Hematopoietic multipotent progenitor cell treated with erythropoietin and hydrocortisone succinate and interleukin-3 and kit ligand, for 4 days (in vitro differentiated cells): ENCODE measurements at regions not wholly inside any gene's neighbourhood (a gene's known extent, or its start where the extent isn't known, plus 50 kb on each side); places are given as distances from the start of the nearest gene placed in this dataset.
A peak's percentile ranks its signal among the peaks of the same experiment; 100 is the strongest.
"Not testable (repeated sequence)": the region's sequence is repeated elsewhere in the genome, so short reads cannot be mapped to it uniquely, and the experiment has no call there.

Source experiments
- DNase-seq: peaks from one replicate; pipeline ENCODE4 v3.0.0-alpha.2; 2015

DNA sequence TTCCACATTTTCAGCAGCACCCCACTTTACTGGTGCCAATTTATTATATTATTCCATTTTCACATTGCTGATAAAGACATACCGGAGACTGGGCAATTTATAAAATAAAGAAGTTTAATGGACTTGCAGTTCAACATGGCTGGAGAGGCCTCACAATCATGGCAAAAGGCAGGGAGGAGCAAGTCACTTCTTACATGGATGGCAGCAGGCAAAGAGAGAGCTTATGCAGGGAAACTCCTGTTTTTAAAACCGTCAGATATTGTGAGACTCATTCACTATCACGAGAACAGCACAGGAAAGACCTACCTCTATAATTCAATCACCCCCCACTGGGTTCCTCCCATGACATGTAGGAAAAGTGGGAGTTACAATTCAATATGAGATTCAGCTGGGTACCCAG is 641.8 kb upstream of the MEF2C start:
- no peak for DNase-seq

DNA sequence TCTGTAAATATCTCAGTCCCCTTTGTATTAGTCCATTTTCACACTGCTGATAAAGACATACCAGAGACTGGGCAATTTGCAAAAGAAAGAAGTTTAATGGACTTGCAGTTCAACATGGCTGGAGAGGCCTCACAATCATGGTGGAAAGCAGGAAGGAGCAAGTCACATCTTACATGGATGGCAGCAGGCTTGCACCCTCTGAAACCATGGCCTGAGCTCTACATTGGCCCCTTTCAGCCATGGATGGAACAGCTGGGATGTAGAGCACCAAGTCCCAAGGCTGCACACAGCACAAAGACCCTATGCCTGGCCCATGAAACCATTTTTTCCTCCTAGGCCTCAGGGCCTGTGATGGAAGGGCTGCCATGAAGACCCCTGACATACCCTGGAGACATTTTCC is 640.9 kb upstream of the MEF2C start:
- DNase-seq: not testable (repeated sequence)

DNA sequence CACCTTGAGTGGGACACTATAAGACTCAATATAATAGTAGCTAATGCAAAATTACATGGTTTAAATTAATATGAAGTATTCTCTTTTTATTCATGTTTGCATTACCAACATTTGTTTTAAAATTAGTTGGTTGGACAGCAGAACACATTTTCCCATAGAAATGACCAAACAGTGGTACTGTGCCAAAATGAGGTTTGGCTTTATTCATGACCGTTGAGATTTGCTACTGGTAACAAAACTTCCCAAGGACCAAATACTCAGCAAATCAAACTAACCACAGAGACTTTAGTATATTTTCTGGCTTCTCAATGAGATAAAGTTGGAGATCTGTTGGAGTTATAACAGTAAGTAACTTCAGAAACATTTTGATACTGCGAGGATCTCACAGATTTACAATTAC is 637.8 kb upstream of the MEF2C start:
- DNase-seq: no peak

DNA sequence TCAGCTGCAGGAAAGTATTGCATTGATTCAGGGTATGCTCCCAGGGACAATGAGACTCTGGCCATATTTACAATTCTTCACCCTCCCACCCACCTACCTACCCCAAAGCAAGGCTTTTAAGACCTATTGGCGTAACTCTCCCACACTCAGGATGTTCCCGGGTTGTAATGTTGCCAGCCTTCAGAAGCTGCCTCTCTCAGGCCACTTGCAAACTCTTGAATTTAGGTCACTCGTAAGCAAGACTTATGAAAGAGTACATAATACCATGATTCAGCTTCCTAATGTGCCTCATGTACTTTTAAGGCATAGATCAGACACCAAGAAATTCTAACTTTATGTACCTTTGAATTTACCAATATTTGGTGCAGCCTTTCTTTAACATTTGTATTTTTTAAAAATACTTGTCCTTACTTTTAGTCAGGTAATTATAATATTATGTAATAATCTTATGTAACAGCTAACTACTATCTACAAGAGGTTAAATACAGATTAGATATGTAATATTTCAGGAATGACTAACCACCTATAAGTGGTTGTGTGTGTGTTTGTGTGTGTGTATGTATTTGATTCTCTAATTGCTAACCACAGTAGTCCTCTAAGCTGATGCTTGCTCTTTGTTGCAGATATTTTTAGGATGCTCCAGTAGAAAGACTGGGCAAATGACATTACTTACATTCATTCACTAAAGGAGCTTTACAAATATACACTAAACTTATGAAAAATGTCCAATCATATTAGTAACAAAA is 630.5 kb upstream of the MEF2C start:
- DNase-seq: no peak

DNA sequence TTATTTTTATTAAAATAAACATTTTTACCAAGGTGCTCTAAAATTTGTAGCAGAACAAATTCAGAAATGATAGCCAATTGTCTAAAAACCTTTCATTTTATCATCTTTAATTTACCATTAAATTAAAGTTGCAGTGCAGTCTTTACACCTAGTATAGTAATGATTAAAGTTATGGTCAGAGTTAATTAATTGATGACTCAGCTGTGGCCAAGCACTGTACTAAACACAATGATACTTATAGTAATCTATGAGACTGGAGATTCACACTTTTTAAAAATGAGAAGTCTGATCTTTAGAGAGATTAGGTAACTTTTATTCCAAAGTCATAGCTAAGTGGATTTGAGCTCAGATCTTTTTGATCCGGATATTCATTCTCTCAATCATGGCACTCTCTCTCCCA is 621.1 kb upstream of the MEF2C start:
- DNase-seq: no peak

DNA sequence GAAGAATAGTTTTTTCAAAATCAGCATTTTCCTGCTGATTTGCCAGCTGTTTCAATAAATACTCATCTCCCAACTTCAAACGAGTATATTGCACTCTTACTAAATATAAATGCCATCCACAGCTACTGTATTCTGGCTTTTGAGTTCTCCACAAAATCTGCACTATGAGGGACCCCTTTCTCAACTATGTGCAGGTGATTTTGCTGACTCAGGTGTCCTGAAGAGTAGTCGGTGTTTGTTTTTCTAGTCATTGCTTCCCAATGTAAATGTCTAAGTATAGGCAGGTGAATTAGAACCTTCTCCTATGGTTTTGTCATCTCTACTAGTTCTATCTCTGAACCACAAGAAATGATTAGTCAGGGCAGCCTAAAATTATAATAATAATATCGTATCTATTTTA is 616.8 kb upstream of the MEF2C start:
- no peak for DNase-seq

DNA sequence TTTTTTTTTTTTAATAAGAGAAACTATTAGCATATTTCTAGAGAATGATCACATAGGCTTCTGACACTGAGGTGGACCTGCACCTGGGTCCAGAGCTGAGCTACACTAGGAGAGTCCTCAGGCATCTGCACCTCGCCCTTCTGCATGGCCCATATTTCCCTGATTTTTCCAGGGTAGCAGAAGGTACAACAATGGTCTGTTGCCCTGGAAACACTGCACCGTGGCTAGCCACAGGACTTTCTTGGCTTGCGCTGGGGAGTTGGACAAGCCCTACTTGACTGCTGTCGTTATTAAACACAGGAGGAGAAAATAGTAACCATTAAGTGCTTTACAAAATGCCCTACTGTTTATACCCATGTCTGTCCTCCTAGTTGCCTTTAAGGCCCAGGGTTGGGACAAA is 615.7 kb upstream of the MEF2C start:
- no peak for DNase-seq

DNA sequence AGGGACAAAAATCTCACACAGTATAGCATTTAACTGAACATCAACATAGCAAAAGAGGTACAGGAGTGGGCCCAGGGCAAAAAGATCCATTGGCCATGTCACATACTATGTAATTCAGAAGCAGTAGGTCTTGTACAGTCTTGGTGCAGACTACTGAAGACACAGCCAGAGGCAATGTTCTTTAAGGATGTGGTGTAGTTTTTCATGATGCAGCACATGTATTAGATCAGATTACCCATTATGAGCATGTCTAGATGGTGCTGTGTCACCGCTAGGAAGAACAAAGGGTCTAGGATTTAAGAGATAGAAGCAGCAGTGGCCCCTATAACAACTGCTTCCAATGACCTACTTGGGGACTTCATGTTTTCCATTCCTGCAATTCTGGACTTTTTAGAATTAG is 610.4 kb upstream of the MEF2C start:
- DNase-seq: no peak

DNA sequence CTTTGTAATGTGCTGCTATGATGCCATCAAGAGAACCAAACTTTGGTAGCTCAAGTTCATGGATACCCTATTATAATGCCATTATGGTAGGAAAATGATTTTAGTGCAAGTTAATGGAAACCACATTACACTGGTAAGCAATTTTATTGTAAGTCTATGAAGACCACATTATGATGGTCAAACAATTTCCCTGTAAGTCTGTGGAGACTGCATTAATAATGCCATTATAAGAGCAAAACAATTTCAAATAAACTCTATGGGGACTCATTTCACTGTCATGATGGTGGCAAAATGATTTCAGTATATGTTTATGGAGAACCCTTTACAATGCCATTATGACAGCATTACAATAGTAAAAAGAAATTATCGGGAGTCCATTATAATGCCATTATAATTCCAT is 602.0 kb upstream of the MEF2C start:
- DNase-seq: no peak

DNA sequence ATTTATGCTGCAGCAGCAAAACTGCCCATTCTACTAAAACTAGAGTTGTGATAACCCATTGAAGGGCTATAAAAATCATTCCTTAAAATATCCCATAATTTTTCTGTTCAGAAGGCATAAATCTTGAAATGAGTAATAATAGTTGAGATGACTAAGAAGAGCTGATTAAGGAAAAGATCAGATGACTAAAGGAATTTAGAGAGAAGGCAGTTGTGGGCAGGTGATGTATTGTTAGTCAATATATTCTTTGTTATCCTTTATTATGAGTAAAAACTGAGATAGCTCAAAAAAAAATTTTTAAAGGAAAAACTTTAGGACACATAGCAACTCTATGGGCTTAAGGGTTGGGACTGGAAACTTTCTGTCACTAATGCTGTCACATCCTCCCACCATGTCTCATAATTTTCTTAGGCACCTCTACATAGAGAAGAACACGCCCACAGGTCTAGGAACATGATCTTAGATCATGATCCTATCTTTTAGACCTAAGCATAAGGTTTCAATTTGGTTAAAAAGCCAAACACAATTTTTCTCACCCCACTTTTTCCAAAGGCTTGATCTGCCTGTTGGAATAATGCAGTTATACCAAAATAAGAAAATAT is 597.5 kb upstream of the MEF2C start:
- DNase-seq: no peak

DNA sequence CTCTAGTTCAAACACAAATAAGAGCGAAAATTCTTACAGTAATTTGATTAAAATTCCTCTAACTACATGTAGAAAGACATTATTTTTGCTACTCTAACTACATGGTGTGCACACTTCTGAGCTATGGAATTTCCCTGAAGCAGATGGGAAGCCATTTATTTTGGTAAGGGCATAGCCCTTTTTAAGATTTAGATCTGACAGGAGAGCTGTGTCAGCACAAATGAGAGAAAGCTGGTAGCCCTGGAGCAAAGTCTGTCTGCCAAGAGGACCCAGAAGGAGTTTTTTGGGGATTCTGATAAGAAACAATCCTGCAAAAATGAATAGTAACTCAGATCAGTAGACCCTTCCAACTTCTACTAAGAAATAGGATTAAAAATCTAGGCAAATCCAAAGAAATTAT is 595.9 kb upstream of the MEF2C start:
- no peak for DNase-seq

DNA sequence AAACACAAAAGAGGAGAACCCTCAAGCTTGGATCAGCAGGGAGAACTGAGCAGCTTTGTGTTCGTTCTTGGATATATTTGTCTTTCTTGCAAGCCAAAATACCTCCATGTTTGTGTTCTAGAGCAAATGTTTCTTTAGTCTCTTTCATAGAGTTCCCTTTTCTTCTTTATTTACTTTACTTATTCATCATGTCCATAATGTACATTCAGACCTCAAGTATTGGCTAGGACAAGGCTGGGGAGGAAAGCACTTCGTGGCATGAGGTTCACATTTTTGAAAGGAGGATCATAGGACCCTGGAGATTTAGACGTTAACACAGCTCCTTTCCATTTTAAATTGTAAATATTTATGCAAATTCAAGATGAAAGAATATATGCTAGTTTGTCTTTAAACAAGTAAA is 590.2 kb upstream of the MEF2C start:
- no peak for DNase-seq

DNA sequence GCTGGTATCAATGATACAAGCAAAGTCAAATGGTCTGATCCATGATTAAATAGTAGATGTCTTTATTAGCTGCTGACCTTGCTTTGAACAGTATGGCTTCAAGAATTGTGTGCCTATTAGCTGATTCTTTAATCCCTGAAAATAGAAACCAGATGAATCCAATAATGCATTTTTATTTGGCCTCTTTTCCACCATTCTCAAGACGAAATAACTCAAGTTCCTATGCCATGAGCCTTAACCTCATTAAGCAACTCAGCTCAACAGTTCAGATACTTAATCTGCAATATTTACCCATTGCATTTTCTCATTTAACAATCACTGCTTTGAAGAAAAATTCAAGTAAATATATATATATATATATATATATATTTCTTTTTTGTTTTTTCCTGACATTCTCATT is 588.6 kb upstream of the MEF2C start:
- DNase-seq: no peak

DNA sequence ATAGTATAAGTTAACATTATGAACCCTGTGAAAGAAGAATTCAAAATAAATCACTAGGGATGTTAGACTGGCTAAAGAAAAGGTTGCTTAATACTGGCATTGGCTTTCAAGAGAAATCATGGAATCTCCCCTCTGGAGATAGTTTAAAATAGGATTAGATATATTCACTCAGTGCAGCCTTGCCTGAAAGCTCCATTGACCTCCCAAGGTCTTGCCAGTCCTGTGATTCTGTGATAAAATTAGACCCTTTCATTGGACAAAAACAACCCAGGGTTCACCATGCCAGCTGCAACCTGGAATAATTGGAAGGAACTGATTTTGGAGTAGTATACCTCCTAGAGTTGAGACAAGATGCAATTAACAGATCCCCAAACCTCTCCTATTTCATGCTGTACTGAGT is 588.1 kb upstream of the MEF2C start:
- DNase-seq: no peak

DNA sequence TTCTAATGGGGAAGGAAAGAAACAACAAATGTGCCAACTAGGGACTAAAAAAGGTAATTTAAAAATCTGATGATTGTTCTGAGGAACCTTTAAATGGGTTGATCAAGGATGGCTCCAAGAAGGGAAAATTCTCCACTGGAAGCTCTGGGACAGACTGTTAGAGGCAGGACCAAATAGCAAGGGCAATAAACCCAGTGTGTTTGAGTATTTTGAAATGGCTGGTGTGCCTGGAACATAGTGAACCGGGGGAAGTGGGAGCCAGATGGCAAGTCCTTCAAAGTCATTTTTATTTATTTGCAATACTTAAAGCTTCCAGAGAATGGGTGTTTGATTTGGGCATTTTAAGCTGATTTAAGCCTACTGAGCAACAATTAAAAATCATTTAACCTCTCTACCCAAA is 587.7 kb upstream of the MEF2C start:
- no peak for DNase-seq

DNA sequence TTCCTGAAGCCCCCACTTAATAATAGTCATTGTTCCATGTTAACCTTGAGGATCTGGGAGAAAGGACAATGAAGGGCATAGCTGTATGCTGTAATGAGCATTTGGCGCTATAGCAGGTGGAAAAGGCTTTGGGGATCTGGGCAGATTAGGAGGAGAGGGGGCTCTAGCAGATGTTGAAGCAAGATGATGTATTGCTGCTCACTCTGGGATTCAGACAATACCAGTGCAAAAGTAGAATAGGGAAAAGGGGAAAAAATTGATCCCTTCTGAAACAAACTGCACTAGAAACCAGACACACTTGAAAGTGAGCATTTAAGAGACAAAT is 575.3 kb upstream of the MEF2C start:
- DNase-seq: no peak

DNA sequence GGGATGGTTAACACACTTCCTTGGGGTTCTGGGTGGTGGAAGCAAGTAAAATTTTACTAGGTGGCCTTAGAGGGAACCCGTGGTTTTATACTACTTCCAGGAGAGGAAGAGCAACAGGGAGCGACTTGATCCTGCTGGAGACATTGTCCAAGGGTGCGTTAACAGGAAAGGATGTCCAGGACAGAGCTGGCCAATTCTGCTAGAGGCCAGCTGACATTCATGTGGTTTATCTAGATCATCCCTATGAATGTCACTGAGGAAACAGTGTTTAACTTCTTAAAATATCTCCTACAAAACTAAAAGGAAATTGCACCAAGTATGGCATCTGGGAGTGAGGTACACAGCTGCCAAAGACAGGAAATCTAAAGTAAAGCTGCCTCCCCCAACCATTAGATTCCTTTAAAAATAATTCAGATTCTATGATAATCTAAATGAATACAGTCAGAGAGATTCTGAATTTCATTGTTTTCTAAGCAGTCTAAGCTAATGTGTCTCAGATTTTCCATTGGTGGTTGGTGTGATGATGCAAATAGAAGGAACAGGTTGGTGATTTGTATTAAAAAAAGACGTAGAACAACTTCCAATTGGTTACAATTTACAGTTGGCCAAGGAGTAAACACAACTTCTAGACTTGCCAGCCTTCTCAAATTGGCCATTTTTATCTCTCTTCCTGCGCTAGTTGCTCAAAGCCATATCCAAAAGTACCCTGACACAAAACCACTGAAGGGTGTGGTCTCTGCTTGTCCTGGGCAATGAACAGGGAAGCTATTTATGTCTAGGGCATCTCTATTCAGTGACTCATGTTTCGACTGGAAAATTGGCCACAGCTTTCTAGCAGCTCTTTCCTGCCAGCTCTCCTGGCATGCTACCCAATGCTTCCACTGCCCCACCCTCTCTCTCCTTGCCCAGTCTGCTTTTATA is 574.7 kb upstream of the MEF2C start:
- DNase-seq: peak; percentile 91

DNA sequence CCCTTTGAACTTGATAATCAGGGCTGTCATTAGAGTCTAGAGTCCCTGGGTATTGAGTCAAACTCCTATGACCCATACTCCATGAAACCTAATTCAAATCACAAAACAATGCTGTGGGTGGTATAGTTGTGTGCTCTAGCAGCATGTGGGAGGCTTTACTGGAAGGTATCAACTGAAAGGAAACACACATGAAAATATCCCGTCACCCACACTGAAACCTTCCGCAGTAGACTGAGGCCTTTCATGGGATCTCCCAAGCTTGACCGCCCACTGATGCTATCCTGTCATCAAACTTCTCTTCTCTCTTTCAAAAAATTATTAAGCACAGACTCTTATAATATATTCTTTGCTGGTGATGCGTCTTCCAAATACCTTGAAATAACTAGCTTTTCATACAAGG is 569.1 kb upstream of the MEF2C start:
- no peak for DNase-seq

DNA sequence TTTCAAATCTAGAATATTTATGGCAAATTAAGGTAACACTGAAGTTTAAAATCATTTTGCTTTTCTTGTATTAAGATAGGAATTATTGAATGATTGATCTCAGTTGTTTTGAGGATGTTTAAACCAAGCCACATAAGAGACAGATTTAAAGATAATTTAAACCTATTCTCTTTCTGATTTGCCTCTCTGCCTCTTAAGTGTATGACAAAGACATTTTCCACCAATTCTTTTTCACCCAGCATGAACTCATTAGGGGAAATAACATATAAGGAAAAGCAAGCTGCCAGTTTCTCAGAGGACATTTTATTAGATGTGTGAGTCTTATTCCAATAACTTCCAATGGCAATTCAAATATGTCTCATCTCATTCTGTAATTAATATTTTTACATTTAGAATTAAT is 568.3 kb upstream of the MEF2C start:
- DNase-seq: no peak

DNA sequence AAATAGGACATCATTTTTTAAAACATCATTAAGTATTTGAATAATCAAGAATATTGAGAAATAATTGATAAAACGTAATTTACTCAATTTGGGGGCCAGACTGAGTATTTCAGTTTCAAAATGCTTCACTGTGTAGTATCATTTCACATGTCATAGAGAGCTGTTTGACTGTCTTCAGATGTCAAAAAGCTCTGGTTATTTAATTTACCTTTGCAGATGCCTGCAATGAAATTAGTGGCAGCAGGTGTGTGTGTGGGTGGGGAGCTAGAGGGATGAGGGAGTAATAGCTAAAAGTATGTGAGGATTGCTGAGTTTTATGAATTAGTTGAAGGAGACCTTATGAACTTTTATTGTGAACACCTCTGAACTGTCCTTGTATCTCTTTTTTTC is 567.2 kb upstream of the MEF2C start:
- DNase-seq: no peak

DNA sequence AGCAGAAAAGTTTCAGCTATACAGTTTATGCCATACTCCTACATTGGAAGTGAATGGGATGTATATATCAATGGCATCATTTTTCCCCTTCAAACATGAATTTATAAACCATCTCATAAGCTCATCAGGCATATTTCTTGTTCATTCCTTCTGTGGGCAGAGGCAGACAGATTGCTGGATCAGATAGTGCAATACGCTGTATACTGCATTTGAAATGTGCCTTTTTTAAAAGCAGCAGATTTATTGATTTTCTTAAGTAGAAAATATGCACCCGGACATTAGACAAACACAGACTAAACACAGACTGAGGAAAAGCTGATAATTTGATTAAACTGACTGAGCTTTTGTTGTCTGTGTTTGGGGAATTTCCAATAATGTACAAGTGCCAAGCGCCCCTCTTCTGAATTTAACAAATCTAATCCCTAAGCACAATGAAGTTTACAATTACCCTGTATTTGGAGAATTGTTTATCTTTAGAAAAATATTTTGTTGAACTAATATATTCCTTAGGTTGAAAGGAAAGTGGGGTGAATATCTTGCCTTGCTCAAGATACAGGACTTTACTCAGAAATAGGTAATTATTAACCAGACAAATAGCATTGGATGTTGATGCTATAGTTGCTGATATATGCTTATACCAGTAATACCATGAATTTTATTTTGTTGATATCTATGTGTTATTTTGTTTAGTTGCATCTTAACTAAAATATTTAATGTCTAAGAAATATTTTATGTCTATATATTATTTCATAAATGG is 566.6 kb upstream of the MEF2C start:
- DNase-seq: no peak

DNA sequence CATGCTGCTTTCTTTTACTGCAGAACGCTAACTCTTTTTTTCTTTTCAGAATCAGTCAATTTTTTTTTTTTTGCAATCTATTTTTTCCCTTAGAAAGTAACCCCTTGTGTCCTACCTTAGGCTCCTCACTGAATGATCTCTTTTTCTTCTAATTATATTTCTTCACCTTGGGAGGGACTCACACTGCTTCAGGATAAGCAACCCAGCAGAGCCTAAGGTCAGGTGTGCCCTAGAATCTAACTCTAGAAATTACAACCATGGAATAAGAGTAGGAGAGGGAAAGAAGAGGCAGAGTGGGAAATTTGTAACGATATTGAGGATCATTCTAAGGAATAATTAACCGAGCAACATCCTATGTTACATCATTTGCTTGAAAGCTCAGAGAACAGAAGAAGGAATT is 564.0 kb upstream of the MEF2C start:
- no peak for DNase-seq

DNA sequence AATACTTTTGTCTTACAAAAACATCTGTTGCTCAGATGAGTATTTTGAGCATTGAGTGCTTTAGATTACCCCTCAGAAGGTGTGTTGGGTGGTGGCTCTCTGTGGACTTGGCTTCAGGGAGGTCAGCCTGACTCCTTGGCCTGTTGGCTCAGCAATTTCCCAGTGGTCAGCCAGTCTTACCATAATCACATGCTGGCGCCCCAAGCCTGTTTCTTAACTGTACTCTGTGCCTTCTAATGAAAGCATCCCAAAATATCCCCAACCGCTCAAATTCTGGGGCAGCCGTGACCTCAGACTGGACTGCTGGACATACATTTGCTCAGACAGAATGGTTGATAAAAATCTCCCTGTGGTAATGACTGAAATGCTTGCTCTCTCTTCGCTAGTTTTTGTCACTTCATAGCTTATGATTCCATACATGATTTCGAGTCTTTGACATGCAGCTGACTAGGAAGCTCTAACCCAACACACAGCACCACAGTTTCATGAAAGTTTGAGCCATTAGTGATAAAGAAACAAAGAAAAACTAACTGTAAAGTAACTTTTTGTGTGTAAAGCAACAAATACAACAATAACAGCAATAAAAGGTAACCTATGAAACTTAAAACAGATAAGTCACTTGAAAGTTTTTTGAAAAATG is 562.2 kb upstream of the MEF2C start:
- DNase-seq: no peak
